Astrocyte (in vitro differentiated cells and primary cell): ENCODE measurements at regions not wholly inside any gene's neighbourhood (a gene's known extent, or its start where the extent isn't known, plus 50 kb on each side); places are given as distances from the start of the nearest gene placed in this dataset.

ENCODE experiments used
- DNase-seq: peaks from one replicate; pipeline ENCODE4 v3.0.0-alpha.2; 2010; ENCODE audit warnings: low read depth
- FAIRE-seq: peaks from 2 replicates; lab custom pipeline; 2011; peaks lifted over from hg19 to GRCh38; lab: Jason Lieb, UNC
- H2AFZ ChIP-seq: 2 replicates; pipeline ENCODE4 v1.6.0; 2012; ENCODE audit warnings: low read depth, low read length, inconsistent platforms
- H3K27ac ChIP-seq: 2 replicates; pipeline ENCODE4 v1.5.1; 2011; ENCODE audit warnings: low read depth, low read length, inconsistent platforms
- H3K27me3 ChIP-seq: 2 replicates; pipeline ENCODE4 v1.6.0; 2011; ENCODE audit warnings: low read length, inconsistent platforms; ENCODE audit not compliant: insufficient read depth
- H3K36me3 ChIP-seq: 2 replicates; pipeline ENCODE4 v1.5.1; 2011; ENCODE audit warnings: low read length, inconsistent platforms; ENCODE audit not compliant: insufficient read depth
- H3K4me1 ChIP-seq: 2 replicates; pipeline ENCODE4 v1.5.1; 2011; ENCODE audit warnings: low read length, inconsistent platforms; ENCODE audit not compliant: insufficient read depth
- H3K4me2 ChIP-seq: 2 replicates; pipeline ENCODE4 v1.6.0; 2012; ENCODE audit warnings: low read length, inconsistent platforms
- H3K4me3 ChIP-seq: 2 replicates; pipeline ENCODE4 v1.5.1; 2011; ENCODE audit warnings: low read depth, mild to moderate bottlenecking, low read length, inconsistent platforms; ENCODE audit not compliant: insufficient read depth
- H3K79me2 ChIP-seq: 2 replicates; pipeline ENCODE4 v1.6.0; 2012; ENCODE audit warnings: mild to moderate bottlenecking, low read length, inconsistent platforms; ENCODE audit not compliant: insufficient read depth
- H3K9ac ChIP-seq: 2 replicates; pipeline ENCODE4 v1.6.0; 2012; ENCODE audit warnings: mild to moderate bottlenecking, low read length, inconsistent platforms
- H3K9me3 ChIP-seq: 2 replicates; pipeline ENCODE4 v1.5.1; 2012; ENCODE audit warnings: low read depth, mild to moderate bottlenecking, low read length, inconsistent platforms; ENCODE audit not compliant: insufficient read depth
- H4K20me1 ChIP-seq: 2 replicates; pipeline ENCODE4 v1.6.0; 2012; ENCODE audit warnings: low read length, inconsistent platforms; ENCODE audit not compliant: insufficient read depth
- H3K27ac Mint-ChIP-seq: one replicate; pipeline ENCODE4 v1.8.0; 2021; ENCODE audit warnings: mild to moderate bottlenecking, mixed read lengths; ENCODE audit not compliant: unreplicated experiment
- H3K27me3 Mint-ChIP-seq: one replicate; pipeline ENCODE4 v1.8.0; 2021; ENCODE audit warnings: low read depth, mixed read lengths; ENCODE audit not compliant: unreplicated experiment
- H3K36me3 Mint-ChIP-seq: one replicate; pipeline ENCODE4 v1.8.0; 2021; ENCODE audit warnings: low read depth, mixed read lengths; ENCODE audit not compliant: unreplicated experiment
- H3K4me1 Mint-ChIP-seq: one replicate; pipeline ENCODE4 v1.8.0; 2021; ENCODE audit warnings: low read depth, mixed read lengths; ENCODE audit not compliant: unreplicated experiment
- H3K4me3 Mint-ChIP-seq: one replicate; pipeline ENCODE4 v1.8.0; 2021; ENCODE audit warnings: mild to moderate bottlenecking, moderate library complexity, mixed read lengths; ENCODE audit not compliant: unreplicated experiment
- H3K9me3 Mint-ChIP-seq: one replicate; pipeline ENCODE4 v1.8.0; 2021; ENCODE audit warnings: mild to moderate bottlenecking, mixed read lengths; ENCODE audit not compliant: unreplicated experiment
- CTCF ChIP-seq: IDR thresholded peaks from 2 replicates; pipeline ENCODE4 v1.5.1; 2011; ENCODE audit warnings: low read depth, mild to moderate bottlenecking, inconsistent platforms, low read length, moderate library complexity; ENCODE audit not compliant: insufficient read depth
- EZH2 ChIP-seq: IDR thresholded peaks from 2 replicates; pipeline ENCODE4 v1.6.1; 2012; ENCODE audit warnings: mild to moderate bottlenecking, low read length, inconsistent platforms; ENCODE audit not compliant: insufficient read depth

GRCh38 chr7:113267885-113268284 is 149.5 kb upstream of the SMIM30 start:
- H3K4me2 ChIP-seq: no peak overlapping the region
- H3K9me3 ChIP-seq: peaks cover 8% of the 10 kb centered on the region
- H3K36me3 ChIP-seq: no peaks in the 10 kb centered on the region
- no peak overlapping the region for H2AFZ ChIP-seq
- Mint-ChIP-seq H3K27ac (no peak overlapping the region), H3K9me3 (peaks cover 10% of the 10 kb centered on the region), H3K36me3 (no peaks in the 10 kb centered on the region), H3K27me3 (no peaks in the 10 kb centered on the region), H3K4me3 (no peak overlapping the region), H3K4me1 (peaks cover 3% of the 10 kb centered on the region)
- H3K4me1 ChIP-seq: no peaks in the 10 kb centered on the region
- H3K27ac ChIP-seq: no peak overlapping the region
- FAIRE-seq (no peak), DNase-seq (peak; percentile 45)
- H3K4me3 ChIP-seq: no peak overlapping the region
- H3K79me2 ChIP-seq: no peaks in the 10 kb centered on the region
- no peaks in the 10 kb centered on the region for H3K27me3 ChIP-seq
- no peak for TF ChIP-seq EZH2
- no peak for TF ChIP-seq CTCF
- H3K9ac ChIP-seq: no peak overlapping the region
- H4K20me1 ChIP-seq: no peaks in the 10 kb centered on the region

DNA sequence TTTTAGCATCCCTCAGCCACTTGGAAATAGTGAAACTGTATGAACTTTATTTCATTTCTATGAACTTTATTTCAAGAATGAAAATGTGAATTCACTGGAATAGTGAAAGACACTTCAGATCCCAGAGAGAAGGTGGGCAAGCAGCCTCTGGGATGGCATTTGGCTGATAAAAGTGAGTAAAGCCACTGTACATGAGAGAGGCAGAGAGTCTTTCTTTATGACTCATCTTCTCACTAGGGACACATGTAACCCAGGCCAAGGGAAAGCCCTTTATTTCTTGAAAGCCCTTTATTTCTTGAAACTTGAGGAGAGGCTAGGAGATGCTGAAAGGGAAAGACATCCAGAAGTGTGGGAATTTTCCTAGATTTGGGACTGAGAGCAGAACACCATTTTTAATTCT is 148.9 kb upstream of the SMIM30 start:
- H3K27ac ChIP-seq: no peak overlapping the region
- peaks cover 10% of the 10 kb centered on the region for H3K9me3 Mint-ChIP-seq
- FAIRE-seq: no peak

More for the DNA sequence above, 148.9 kb upstream of the SMIM30 start:
- Histone ChIP-seq H4K20me1 (no peaks in the 10 kb centered on the region), H3K4me2 (no peak overlapping the region), H3K4me3 (no peak overlapping the region), H3K9ac (no peak overlapping the region), H3K4me1 (no peaks in the 10 kb centered on the region), H2AFZ (no peak overlapping the region), H3K36me3 (no peaks in the 10 kb centered on the region), H3K79me2 (no peaks in the 10 kb centered on the region), H3K9me3 (peaks cover 8% of the 10 kb centered on the region), H3K27me3 (no peaks in the 10 kb centered on the region)
- no peak overlapping the region for H3K4me3 Mint-ChIP-seq
- DNase-seq: no peak
- TF ChIP-seq CTCF: no peak
- no peak for TF ChIP-seq EZH2
- H3K36me3 Mint-ChIP-seq: no peaks in the 10 kb centered on the region
- peaks cover 3% of the 10 kb centered on the region for H3K4me1 Mint-ChIP-seq
- H3K27me3 Mint-ChIP-seq: no peaks in the 10 kb centered on the region
- no peak overlapping the region for H3K27ac Mint-ChIP-seq
